ENCODE measurements at regions not wholly inside any gene's neighbourhood (a gene's known extent, or its start where the extent isn't known, plus 50 kb on each side); places are given as distances from the start of the nearest gene placed in this dataset.

- no peak for DNase-seq (ENCODE audit: low spot score)
- in situ Hi-C loops (cut with HindIII; ENCODE audit: low sequenced_read_pairs) = no loop called here
These were observed 134.2 kb upstream of the FGGY start for GRCh38 chr1:59162665-59163064.

GRCh38 chr1:59163268-59164092 is 133.4 kb upstream of the FGGY start:
- in situ Hi-C loops (cut with HindIII; ENCODE audit: low sequenced_read_pairs) = no loop called here
- DNase-seq (ENCODE audit: low spot score) = no peak

GRCh38 chr1:59164371-59164770 is 132.5 kb upstream of the FGGY start:
- in situ Hi-C loops (cut with HindIII; ENCODE audit: low sequenced_read_pairs) = no loop called here
- DNase-seq (ENCODE audit: low spot score) = no peak

GRCh38 chr1:59165353-59165752 is 131.5 kb upstream of the FGGY start:
- in situ Hi-C loops (cut with HindIII; ENCODE audit: low sequenced_read_pairs) = no loop called here
- no peak for DNase-seq (ENCODE audit: low spot score)

- DNase-seq (ENCODE audit: low spot score) = no peak
- in situ Hi-C loops (cut with HindIII; ENCODE audit: low sequenced_read_pairs) = no loop called here
These were observed 127.2 kb upstream of the FGGY start for GRCh38 chr1:59169703-59170102.

- in situ Hi-C loops (cut with HindIII; ENCODE audit: low sequenced_read_pairs) = no loop called here
- no peak for DNase-seq (ENCODE audit: low spot score)
These were observed 126.2 kb upstream of the FGGY start for GRCh38 chr1:59170659-59171058.

GRCh38 chr1:59171788-59172187 is 125.1 kb upstream of the FGGY start:
- in situ Hi-C loops (cut with HindIII; ENCODE audit: low sequenced_read_pairs) = no loop called here
- no peak for DNase-seq (ENCODE audit: low spot score)

- in situ Hi-C loops (cut with HindIII; ENCODE audit: low sequenced_read_pairs) = no loop called here
- DNase-seq (ENCODE audit: low spot score) = no peak
These were observed 124.2 kb upstream of the FGGY start for GRCh38 chr1:59172693-59173092.

- in situ Hi-C loops (cut with HindIII; ENCODE audit: low sequenced_read_pairs) = no loop called here
- DNase-seq (ENCODE audit: low spot score) = no peak
These were observed 123.2 kb upstream of the FGGY start for GRCh38 chr1:59173721-59174120.

GRCh38 chr1:59176471-59176870 is 120.4 kb upstream of the FGGY start:
- DNase-seq (ENCODE audit: low spot score) = no peak
- in situ Hi-C loops (cut with HindIII; ENCODE audit: low sequenced_read_pairs) = no loop called here

- DNase-seq (ENCODE audit: low spot score) = no peak
- in situ Hi-C loops (cut with HindIII; ENCODE audit: low sequenced_read_pairs) = no loop called here
These were observed 119.1 kb upstream of the FGGY start for GRCh38 chr1:59177756-59178155.

GRCh38 chr1:59178339-59179187 is 118.3 kb upstream of the FGGY start:
- in situ Hi-C loops (cut with HindIII; ENCODE audit: low sequenced_read_pairs) = no loop called here
- DNase-seq (ENCODE audit: low spot score) = peak; percentile 18

- no peak for DNase-seq (ENCODE audit: low spot score)
- in situ Hi-C loops (cut with HindIII; ENCODE audit: low sequenced_read_pairs) = no loop called here
These were observed 117.2 kb upstream of the FGGY start for GRCh38 chr1:59179673-59180072.

GRCh38 chr1:59180735-59181134 is 116.2 kb upstream of the FGGY start:
- in situ Hi-C loops (cut with HindIII; ENCODE audit: low sequenced_read_pairs) = no loop called here
- DNase-seq (ENCODE audit: low spot score) = no peak

GRCh38 chr1:59183749-59184317 is 113.1 kb upstream of the FGGY start:
- in situ Hi-C loops (cut with HindIII; ENCODE audit: low sequenced_read_pairs) = no loop called here
- no peak for DNase-seq (ENCODE audit: low spot score)

GRCh38 chr1:59184365-59184905 is 112.5 kb upstream of the FGGY start:
- in situ Hi-C loops (cut with HindIII; ENCODE audit: low sequenced_read_pairs) = no loop called here
- no peak for DNase-seq (ENCODE audit: low spot score)

GRCh38 chr1:59185163-59185860 is 111.6 kb upstream of the FGGY start:
- in situ Hi-C loops (cut with HindIII; ENCODE audit: low sequenced_read_pairs) = no loop called here
- no peak for DNase-seq (ENCODE audit: low spot score)

GRCh38 chr1:59186656-59187055 is 110.2 kb upstream of the FGGY start:
- no peak for DNase-seq (ENCODE audit: low spot score)
- in situ Hi-C loops (cut with HindIII; ENCODE audit: low sequenced_read_pairs) = no loop called here

GRCh38 chr1:59188413-59189213 is 108.3 kb upstream of the FGGY start:
- no peak for DNase-seq (ENCODE audit: low spot score)
- in situ Hi-C loops (cut with HindIII; ENCODE audit: low sequenced_read_pairs) = no loop called here

Data from G401 (cell line).